HG03159 (cell line): ENCODE measurements at regions not wholly inside any gene's neighbourhood (a gene's known extent, or its start where the extent isn't known, plus 50 kb on each side); places are given as distances from the start of the nearest gene placed in this dataset.
A peak's percentile ranks its signal among the peaks of the same experiment; 100 is the strongest.

Source experiments
- ATAC-seq: cut with Tn5 transposase; IDR thresholded peaks from one replicate; pipeline ENCODE4 v1.9.1; 2021; ENCODE audit warnings: mild to moderate bottlenecking, moderate library complexity; ENCODE audit not compliant: unreplicated experiment

DNA sequence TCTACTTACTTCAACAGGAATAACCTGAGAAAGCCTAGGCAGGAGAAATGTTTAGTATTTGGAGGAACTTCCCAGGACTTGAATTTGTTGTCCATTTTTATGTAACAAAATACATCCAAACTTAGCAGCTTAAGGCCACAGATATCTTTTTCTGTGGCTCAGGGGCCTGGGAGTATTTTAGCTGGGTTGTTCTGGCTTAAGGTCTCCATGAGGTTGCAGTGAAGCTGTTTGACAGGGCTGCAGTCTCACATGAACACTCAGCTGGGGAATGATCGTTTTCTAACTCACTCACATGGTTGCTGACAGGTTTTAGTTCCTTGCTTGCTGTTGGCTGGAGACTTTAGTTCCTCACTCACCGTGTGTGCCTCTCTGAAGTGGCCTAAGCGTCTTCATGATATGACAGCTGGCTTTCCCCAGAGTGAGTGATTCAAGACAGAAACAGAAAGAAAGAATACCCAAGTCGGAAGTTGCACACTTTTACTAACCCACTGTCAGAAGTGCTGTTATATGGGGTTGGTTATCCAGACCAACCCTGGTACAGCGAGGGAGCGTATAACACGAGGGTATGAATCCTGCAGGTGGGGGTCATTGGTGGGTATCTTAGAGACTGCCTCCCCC lies 229.7 kb upstream of the TBL1XR1 start:
- ATAC-seq: peak; percentile 99

DNA sequence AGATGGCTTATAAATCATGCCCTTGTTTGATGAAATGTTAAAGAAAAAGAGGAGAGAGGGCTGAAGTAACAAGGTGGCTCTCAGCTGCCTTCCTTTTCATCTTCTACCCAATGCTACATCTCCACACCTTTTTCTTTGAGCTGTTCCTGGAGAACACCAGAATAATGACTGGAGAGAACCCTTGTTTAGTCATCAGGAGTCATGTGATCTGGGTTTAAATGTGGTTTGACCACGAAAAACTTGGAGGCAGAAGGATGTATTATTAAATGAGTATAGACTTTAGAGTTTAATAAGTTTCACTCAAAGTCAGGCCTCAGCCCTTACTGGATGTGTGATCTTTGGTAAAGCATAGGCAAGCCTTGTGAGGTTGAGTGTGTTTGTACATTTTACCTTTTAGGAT lies 230.3 kb upstream of the TBL1XR1 start:
- ATAC-seq: no peak

- no peak for ATAC-seq
Observed at GRCh38 chr3:177429079-177429478, 231.8 kb upstream of the TBL1XR1 start.

DNA sequence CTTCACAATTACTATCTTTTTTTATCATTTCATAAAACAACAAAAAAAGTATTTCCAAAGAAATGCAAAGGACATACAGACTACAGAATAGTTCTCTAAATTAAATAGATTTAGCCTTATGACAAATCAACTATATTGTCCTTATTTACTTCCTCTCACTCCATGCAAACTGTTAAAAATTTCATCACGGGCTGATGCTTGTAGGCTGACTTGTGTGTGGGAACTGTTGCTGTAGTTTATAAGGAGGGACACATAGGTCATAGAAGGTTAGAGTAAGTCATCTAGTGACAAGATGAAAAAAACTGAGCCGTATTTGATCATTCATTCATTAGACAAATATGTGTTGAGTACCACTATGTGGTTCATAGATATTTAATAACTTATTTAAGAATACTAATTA lies 232.5 kb upstream of the TBL1XR1 start:
- no peak for ATAC-seq

DNA sequence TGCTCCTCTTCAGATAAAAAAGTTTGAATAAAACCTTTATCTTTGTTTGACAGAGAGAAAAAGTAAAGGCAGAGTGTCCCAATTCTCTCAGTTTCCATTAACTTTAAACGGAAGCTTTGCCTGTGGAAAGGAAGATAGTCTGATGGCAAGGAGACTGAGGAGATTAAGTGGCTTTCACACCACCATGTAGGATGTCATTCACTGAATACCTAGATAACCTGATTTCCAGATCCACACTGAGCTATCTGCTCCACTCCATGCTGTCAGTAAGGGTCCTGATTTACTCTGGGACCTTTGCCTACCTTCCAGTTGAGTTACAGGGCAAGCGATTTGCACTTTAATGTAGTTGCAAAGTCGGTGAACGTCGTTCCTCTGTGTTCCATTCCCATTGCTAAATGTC lies 233.4 kb upstream of the TBL1XR1 start:
- no peak for ATAC-seq

GRCh38 chr3:177431525-177432176 lies 234.4 kb upstream of the TBL1XR1 start:
- no peak for ATAC-seq

DNA sequence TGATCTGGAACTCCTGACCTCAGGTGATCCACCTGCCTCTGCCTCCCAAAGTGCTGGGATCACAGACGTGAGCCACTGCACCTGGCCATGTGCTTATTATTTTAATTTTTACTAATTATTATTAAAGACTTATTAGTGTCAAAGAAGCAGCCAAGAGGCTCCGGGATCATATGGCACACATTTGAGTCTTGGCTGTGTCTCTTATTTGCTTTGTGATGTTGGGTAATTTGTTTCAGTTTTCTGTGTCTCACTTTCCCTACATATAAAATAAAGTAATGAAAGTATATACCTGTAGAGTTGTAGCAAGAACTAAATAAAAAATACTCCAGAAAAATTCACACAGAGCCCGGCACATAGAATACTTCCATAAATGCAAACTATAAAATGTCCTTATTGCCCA lies 238.0 kb upstream of the TBL1XR1 start:
- no peak for ATAC-seq

GRCh38 chr3:177437513-177438337 lies 240.4 kb upstream of the TBL1XR1 start:
- no peak for ATAC-seq

DNA sequence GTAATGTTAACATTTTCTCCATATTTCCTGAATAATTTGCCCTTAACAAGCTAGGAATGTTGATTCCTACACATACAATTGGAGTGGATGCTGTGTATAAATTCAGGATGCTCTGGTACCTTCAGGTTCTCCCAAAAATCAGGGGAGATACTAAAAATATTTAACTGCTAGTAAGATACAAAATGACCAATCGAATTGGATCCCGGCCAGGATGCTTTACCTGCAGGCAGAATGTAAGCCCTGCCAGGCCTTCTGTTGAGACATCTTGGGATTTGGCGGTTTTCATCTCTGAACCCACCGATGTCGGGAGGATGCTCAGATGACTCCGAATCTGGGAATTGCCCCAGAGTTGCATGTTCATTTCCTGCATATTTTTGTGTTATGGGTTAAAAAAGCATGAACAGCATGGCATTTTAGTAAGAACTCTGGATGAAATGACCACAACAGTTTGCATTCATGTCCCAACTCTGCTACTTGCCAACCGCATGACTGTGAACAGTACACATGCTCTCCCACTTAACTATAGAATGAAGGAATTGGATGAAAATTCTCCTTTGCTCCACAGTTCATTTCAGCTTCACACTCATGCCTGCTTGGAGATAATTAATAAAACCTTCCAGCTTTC lies 241.4 kb upstream of the TBL1XR1 start:
- no peak for ATAC-seq

GRCh38 chr3:177439694-177440269 lies 242.5 kb upstream of the TBL1XR1 start:
- no peak for ATAC-seq

DNA sequence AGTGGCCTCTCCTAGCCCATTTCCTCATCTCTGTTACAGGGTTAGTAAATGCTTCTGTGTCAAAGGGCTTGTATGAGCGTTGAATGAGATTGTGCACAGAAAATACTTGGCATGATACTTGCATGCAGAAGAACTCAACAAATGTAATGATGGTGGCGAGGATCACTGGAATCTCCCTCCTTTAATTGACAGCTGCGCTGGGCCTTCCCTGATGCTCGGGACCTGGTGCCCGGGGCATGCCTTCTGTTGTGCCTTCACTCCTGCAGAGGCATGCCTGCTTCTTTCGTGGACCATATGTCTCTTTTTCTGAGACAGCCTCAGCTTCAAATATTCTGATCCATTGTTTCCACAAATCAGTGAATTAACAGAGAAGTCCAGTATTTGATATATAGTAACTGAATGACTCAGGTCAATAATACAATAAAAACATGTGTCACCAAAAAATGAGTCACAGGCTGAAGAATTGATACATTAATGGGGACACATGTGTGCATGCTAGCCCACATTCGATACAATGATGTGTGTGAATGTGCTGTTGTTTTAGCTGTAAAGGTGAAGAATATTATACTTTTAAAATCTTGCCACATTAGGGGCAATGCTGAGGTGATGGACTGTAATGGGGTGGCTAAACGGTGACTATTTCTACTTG lies 243.3 kb upstream of the TBL1XR1 start:
- no peak for ATAC-seq

DNA sequence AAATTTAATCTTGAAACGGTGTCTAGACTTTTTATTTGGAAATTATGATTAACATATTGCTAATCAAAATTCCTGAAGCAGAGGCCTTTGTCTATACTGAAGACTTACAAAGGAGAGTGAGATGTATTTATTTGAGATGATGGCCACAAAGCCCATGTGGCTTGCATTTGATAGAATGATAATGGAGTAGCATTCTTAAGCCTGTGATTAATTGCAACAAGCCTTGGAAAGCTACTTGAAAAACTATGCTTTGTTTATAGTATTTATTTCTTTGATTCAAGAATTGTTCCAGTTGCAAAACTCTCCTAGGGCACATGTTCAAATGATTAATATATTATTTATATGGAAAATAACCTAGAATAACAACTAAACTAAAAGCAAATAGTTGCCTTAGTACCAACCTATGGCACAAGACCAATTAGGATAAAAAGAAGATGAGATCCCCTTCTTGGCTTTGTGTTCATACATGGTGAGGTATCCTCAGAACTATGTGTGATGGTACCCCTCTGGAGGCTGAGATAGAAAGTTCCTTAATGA lies 244.1 kb upstream of the TBL1XR1 start:
- ATAC-seq: no peak

DNA sequence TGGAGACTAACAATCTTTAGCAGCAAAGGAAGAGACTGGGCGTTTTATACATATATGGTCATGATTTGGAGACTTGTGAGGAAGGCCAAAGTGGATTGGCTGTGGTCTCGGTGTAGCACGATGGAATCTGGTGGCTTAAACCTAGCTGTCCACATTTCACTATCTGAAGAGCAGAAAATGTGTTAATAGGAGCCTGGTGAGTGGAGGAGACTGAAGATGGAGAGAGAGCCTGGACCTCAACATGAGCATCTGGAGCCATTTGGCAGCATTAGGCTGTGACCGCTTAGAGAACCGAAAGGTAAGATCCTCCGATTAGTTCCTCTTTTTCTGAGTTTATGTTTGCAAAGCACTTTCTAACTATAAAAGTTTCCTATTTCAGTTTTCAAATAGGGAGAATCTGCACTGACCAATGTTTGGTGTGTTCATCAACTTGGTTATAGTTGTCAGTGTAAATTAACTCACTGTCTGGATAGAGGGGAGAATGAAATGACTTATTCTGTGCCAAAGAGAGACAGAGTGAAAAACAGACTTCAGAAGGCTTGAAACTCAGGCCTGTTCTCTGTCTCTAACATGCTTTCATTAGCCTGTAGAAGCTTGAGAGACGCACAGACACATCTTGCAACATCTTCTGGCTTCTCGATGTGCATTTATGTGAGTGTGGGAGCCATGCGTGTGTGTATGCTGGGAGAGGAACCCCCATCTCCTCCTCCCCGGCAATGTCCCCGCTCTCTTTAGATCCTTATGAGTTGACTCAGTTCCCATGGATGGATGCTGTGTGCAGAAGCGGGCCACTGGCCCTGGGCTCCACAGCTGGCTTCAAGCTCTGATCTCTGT lies 244.7 kb upstream of the TBL1XR1 start:
- peak; percentile 98 for ATAC-seq

GRCh38 chr3:177443469-177443868 lies 246.2 kb upstream of the TBL1XR1 start:
- no peak for ATAC-seq

DNA sequence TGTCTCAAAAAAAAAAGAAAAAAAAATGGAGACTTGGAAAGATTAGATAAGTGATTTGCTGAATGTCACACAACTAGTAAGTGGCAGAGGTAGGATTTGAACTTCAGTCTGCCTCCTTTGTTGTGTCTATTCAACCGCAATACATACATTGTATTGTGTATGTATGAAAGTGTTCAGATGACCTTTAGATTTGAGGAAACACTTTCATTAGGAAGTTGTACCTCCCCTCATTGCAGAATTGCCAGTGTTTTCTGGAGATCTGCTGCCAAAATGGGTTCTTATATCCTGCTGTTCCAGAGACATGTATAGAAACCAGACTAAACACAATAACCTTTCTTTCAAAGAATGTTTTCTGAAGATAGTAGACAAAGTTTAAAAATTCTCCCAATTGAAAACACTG lies 247.4 kb upstream of the TBL1XR1 start:
- no peak for ATAC-seq

DNA sequence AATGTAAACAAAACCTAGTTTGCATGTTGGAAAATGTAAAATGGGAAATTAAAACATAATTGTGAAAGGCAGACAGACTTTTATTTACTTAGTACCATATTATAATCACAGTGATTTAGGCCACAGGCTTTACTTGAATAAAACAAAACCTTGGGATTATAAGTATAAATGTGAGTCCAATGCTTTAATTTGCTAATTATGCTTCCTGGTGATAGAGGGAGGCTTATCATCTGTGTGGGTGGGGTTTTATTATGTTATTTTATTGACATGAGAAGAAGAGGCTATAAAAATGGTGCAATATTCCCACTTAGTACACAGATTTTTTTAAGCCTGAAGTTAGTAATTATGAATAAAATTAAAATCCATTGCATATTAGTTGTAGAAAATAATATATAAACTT lies 248.3 kb upstream of the TBL1XR1 start:
- no peak for ATAC-seq

- ATAC-seq: no peak
Observed at GRCh38 chr3:177446165-177446601, 248.9 kb upstream of the TBL1XR1 start.

DNA sequence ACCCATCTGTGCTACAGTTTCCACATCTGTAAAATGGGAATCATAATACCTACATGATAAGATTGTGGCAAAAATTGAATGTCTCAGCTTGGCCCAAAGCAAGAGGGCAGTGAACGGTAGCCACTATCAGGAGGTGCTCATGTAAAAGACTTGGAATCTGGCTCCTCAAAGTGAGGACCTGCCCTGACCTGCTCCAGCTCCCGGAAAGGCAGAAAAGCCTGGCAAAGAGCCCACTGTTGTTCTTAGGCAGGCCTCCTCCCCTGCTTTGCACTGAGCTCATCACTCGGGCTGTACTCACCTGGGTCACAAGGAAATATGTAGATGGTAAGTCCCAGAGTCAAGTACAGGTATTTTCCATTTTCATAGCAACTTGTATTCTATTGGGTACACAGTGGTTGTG lies 250.7 kb upstream of the TBL1XR1 start:
- no peak for ATAC-seq

GRCh38 chr3:177448987-177449359 lies 251.7 kb upstream of the TBL1XR1 start:
- peak; percentile 37 for ATAC-seq
